NCI-H748 (cell line): ENCODE measurements at regions not wholly inside any gene's neighbourhood (a gene's known extent, or its start where the extent isn't known, plus 50 kb on each side); places are given as distances from the start of the nearest gene placed in this dataset.
A peak's percentile ranks its signal among the peaks of the same experiment; 100 is the strongest.
"Not testable (repeated sequence)": the region's sequence is repeated elsewhere in the genome, so short reads cannot be mapped to it uniquely, and the experiment has no call there.

Source experiments
- DNase-seq: peaks from one replicate; lab custom pipeline; 2025; ENCODE audit not compliant: unreplicated experiment; lab: John Stamatoyannopoulos, UW

GRCh38 chr7:145143685-145144084 is 307.8 kb upstream of the TPK1 start:
- no peak for DNase-seq

GRCh38 chr7:145134377-145134776 is 298.5 kb upstream of the TPK1 start:
- no peak for DNase-seq

GRCh38 chr7:145123502-145123901 is 287.6 kb upstream of the TPK1 start:
- no peak for DNase-seq

GRCh38 chr7:145106001-145106400 is 270.1 kb upstream of the TPK1 start:
- peak; percentile 82 for DNase-seq

- DNase-seq, result peak; percentile 52
Measured at GRCh38 chr7:145105561-145105960, 269.7 kb upstream of the TPK1 start.

- DNase-seq, result no peak
Measured at GRCh38 chr7:145104400-145104799, 268.5 kb upstream of the TPK1 start.

- not testable (repeated sequence) for DNase-seq
Measured at GRCh38 chr7:145102199-145102598, 266.3 kb upstream of the TPK1 start.

- no peak for DNase-seq
Measured at GRCh38 chr7:145092766-145093165, 256.9 kb upstream of the TPK1 start.

- no peak for DNase-seq
Measured at GRCh38 chr7:145088111-145088745, 252.4 kb upstream of the TPK1 start.

GRCh38 chr7:145082366-145083161 is 246.7 kb upstream of the TPK1 start:
- peak; percentile 96 for DNase-seq

GRCh38 chr7:145065473-145065872 is 229.6 kb upstream of the TPK1 start:
- DNase-seq, result no peak

GRCh38 chr7:145064114-145064513 is 228.3 kb upstream of the TPK1 start:
- no peak for DNase-seq

- no peak for DNase-seq
Measured at GRCh38 chr7:145053781-145054180, 217.9 kb upstream of the TPK1 start.

- DNase-seq, result no peak
Measured at GRCh38 chr7:145050415-145050814, 214.6 kb upstream of the TPK1 start.

GRCh38 chr7:145036604-145037405 is 201.0 kb upstream of the TPK1 start:
- DNase-seq, result peak; percentile 80

GRCh38 chr7:145031162-145031561 is 195.3 kb upstream of the TPK1 start:
- DNase-seq, result no peak

GRCh38 chr7:145030754-145031153 is 194.9 kb upstream of the TPK1 start:
- no peak for DNase-seq

- DNase-seq, result no peak
Measured at GRCh38 chr7:145020454-145020853, 184.6 kb upstream of the TPK1 start.

- no peak for DNase-seq
Measured at GRCh38 chr7:145016068-145016467, 180.2 kb upstream of the TPK1 start.

GRCh38 chr7:145009876-145010275 is 174.0 kb upstream of the TPK1 start:
- DNase-seq, result no peak

GRCh38 chr7:145005601-145006000 is 169.7 kb upstream of the TPK1 start:
- no peak for DNase-seq

GRCh38 chr7:144997512-144997911 is 161.7 kb upstream of the TPK1 start:
- no peak for DNase-seq
